Cardiac muscle cell (in vitro differentiated cells and primary cell): ENCODE measurements at regions not wholly inside any gene's neighbourhood (a gene's known extent, or its start where the extent isn't known, plus 50 kb on each side); places are given as distances from the start of the nearest gene placed in this dataset.

Experiments used
- DNase-seq, 2 donors: peaks; one replicate each; pipeline versions ENCODE4 v3.0.0 to v3.0.0-alpha.2; 2010 to 2017; ENCODE audit warnings: low read depth in 1 of 2, low spot score in 1 of 2
- H3K27ac ChIP-seq: fragments of 200-600 bp; sonication (generic); 2 replicates; pipeline ENCODE4 v1.5.1; 2016
- H3K27me3 ChIP-seq: fragments of 200-600 bp; sonication (generic); 2 replicates; pipeline ENCODE4 v1.6.0; 2016; ENCODE audit warnings: control low read depth
- H3K36me3 ChIP-seq: fragments of 200-600 bp; sonication (generic); 2 replicates; pipeline ENCODE4 v1.5.1; 2016; ENCODE audit warnings: control low read depth
- H3K4me1 ChIP-seq: fragments of 200-600 bp; sonication (generic); 2 replicates; pipeline ENCODE4 v1.8.1; 2017; ENCODE audit warnings: low read depth, mild to moderate bottlenecking, mixed run types
- H3K4me3 ChIP-seq: fragments of 200-600 bp; sonication (generic); 2 replicates; pipeline ENCODE4 v1.5.1; 2016; ENCODE audit warnings: mild to moderate bottlenecking
- H3K9me3 ChIP-seq: fragments of 200-600 bp; sonication (generic); 2 replicates; pipeline ENCODE4 v1.5.1; 2017; ENCODE audit warnings: low read depth, mild to moderate bottlenecking, control low read depth
- CTCF ChIP-seq: IDR thresholded peaks from 2 replicates; pipeline ENCODE4 v1.5.1; 2012; ENCODE audit warnings: low read depth, mild to moderate bottlenecking, low read length

GRCh38 chr15:70152070-70152480 is 54.4 kb upstream of the TLE3 start:
- peak in 1 of 2 donors; percentile 68 for DNase-seq
- H3K4me3 ChIP-seq = no peak overlapping the region
- H3K27me3 ChIP-seq = peaks cover 16% of the 10 kb centered on the region
- peak; percentile 12 for TF ChIP-seq CTCF
- H3K9me3 ChIP-seq = no peaks in the 10 kb centered on the region
- peaks cover 22% of the 10 kb centered on the region for H3K4me1 ChIP-seq
- no peak overlapping the region for H3K27ac ChIP-seq
- no peaks in the 10 kb centered on the region for H3K36me3 ChIP-seq

GRCh38 chr15:70151462-70151861 is 53.7 kb upstream of the TLE3 start:
- no peak for DNase-seq
- Histone ChIP-seq H3K36me3 (no peaks in the 10 kb centered on the region), H3K27ac (no peak overlapping the region), H3K9me3 (no peaks in the 10 kb centered on the region), H3K4me1 (peaks cover 18% of the 10 kb centered on the region), H3K4me3 (no peak overlapping the region), H3K27me3 (peaks cover 15% of the 10 kb centered on the region)
- TF ChIP-seq CTCF = no peak

GRCh38 chr15:70151003-70151402 is 53.3 kb upstream of the TLE3 start:
- H3K27me3 ChIP-seq = peaks cover 17% of the 10 kb centered on the region
- no peaks in the 10 kb centered on the region for H3K36me3 ChIP-seq
- H3K27ac ChIP-seq = no peak overlapping the region
- no peaks in the 10 kb centered on the region for H3K9me3 ChIP-seq
- H3K4me1 ChIP-seq = peaks cover 18% of the 10 kb centered on the region
- DNase-seq = no peak
- no peak for TF ChIP-seq CTCF
- H3K4me3 ChIP-seq = no peak overlapping the region

- Histone ChIP-seq H3K4me3 (no peak overlapping the region), H3K27ac (no peak overlapping the region), H3K4me1 (peaks cover 18% of the 10 kb centered on the region), H3K36me3 (no peaks in the 10 kb centered on the region), H3K9me3 (no peaks in the 10 kb centered on the region), H3K27me3 (peaks cover 20% of the 10 kb centered on the region)
- no peak for TF ChIP-seq CTCF
- DNase-seq = no peak
Measured at GRCh38 chr15:70150405-70150747, 52.7 kb upstream of the TLE3 start.

- H3K36me3 ChIP-seq = no peaks in the 10 kb centered on the region
- peaks cover 26% of the 10 kb centered on the region for H3K27me3 ChIP-seq
- peaks cover 12% of the 10 kb centered on the region for H3K4me1 ChIP-seq
- DNase-seq = peak in 1 of 2 donors; percentile 65
- no peaks in the 10 kb centered on the region for H3K9me3 ChIP-seq
- TF ChIP-seq CTCF = no peak
- H3K4me3 ChIP-seq = no peak overlapping the region
- no peak overlapping the region for H3K27ac ChIP-seq
Measured at GRCh38 chr15:70149667-70150404, 52.1 kb upstream of the TLE3 start.

GRCh38 chr15:70147778-70148177 is 50.1 kb upstream of the TLE3 start:
- Histone ChIP-seq H3K4me3 (no peak overlapping the region), H3K27ac (no peak overlapping the region), H3K9me3 (no peaks in the 10 kb centered on the region), H3K27me3 (peaks cover 35% of the 10 kb centered on the region), H3K4me1 (peaks cover 4% of the 10 kb centered on the region), H3K36me3 (no peaks in the 10 kb centered on the region)
- TF ChIP-seq CTCF = no peak
- DNase-seq = no peak
